Suprapubic skin (tissue), 4 donors: ENCODE measurements at regions not wholly inside any gene's neighbourhood (a gene's known extent, or its start where the extent isn't known, plus 50 kb on each side); places are given as distances from the start of the nearest gene placed in this dataset.
"Not testable (repeated sequence)": the region's sequence is repeated elsewhere in the genome, so short reads cannot be mapped to it uniquely, and the experiment has no call there.

ENCODE experiments used
- DNase-seq, 2 donors: peaks; one replicate each; pipeline ENCODE4 v3.0.0-alpha.2; 2019; ENCODE audit warnings: low spot score in 2 of 2
- H3K27ac ChIP-seq: fragments of 200-600 bp; sonication (generic); one replicate; pipeline ENCODE4 v1.5.1; 2019
- H3K27me3 ChIP-seq: fragments of 200-600 bp; sonication (generic); one replicate; pipeline ENCODE4 v1.5.1; 2019
- H3K36me3 ChIP-seq: fragments of 200-600 bp; sonication (generic); one replicate; pipeline ENCODE4 v1.5.1; 2019
- H3K4me1 ChIP-seq: fragments of 200-600 bp; sonication (generic); one replicate; pipeline ENCODE4 v1.5.1; 2019
- H3K4me3 ChIP-seq: fragments of 200-600 bp; sonication (generic); one replicate; pipeline ENCODE4 v1.5.1; 2019; ENCODE audit warnings: mild to moderate bottlenecking
- H3K9me3 ChIP-seq: fragments of 200-600 bp; sonication (generic); one replicate; pipeline ENCODE4 v1.5.1; 2019
- EP300 ChIP-seq: sonication (generic); formaldehyde crosslinking; IDR thresholded peaks from one replicate; pipeline ENCODE4 v1.6.1; 2017; ENCODE audit warnings: antibody characterized with exemption
- POLR2A ChIP-seq, 2 donors: fragments of 450-650 bp; IDR thresholded peaks; one replicate each; pipeline ENCODE4 v1.6.1; 2017; ENCODE audit warnings: antibody characterized with exemption in 2 of 2, mild to moderate bottlenecking in 2 of 2, moderate library complexity in 2 of 2
- POLR2AphosphoS5 ChIP-seq, 3 donors: sonication (generic); formaldehyde crosslinking; IDR thresholded peaks; one replicate each; pipeline ENCODE4 v1.6.1; 2017; ENCODE audit warnings: antibody characterized with exemption in 3 of 3
- WGBS: methylation state at CpG from one replicate; pipeline ENCODE4 v1.1.5; 2018; 5-methylcytosine and 5-hydroxymethylcytosine counted together
- TF ChIP-seq, protein P1 (sequence below), 2 donors: fragments of 200-600 bp in 1 of 2; fragments of 450-650 bp in 1 of 2; sonication (generic) in 1 of 2; IDR thresholded peaks; one replicate each; pipeline ENCODE4 v1.5.1; 2016 to 2019; ENCODE audit warnings: antibody characterized with exemption in 2 of 2, mild to moderate bottlenecking in 1 of 2, moderate library complexity in 1 of 2

DNA sequence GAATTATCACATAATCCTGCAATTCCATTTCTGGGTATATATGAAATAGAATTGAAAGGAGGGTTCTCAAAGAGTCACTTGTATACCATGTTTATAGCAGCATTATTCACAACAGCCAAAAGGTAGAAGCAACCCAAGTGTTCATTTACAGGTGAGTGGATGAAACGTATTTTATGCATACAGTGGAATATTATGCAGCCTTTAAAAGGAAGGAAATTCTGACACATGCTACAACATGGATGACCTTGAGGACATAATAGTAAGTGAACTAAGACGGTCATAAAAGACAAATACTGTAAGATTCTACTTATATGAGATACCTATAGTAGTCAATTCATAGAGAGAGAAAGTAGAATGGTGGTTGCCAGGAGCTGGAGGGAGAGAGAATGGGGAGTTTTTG, 110.8 kb upstream of the LIPC start:
- DNase-seq, result no peak
- TF ChIP-seq, protein P1, sequence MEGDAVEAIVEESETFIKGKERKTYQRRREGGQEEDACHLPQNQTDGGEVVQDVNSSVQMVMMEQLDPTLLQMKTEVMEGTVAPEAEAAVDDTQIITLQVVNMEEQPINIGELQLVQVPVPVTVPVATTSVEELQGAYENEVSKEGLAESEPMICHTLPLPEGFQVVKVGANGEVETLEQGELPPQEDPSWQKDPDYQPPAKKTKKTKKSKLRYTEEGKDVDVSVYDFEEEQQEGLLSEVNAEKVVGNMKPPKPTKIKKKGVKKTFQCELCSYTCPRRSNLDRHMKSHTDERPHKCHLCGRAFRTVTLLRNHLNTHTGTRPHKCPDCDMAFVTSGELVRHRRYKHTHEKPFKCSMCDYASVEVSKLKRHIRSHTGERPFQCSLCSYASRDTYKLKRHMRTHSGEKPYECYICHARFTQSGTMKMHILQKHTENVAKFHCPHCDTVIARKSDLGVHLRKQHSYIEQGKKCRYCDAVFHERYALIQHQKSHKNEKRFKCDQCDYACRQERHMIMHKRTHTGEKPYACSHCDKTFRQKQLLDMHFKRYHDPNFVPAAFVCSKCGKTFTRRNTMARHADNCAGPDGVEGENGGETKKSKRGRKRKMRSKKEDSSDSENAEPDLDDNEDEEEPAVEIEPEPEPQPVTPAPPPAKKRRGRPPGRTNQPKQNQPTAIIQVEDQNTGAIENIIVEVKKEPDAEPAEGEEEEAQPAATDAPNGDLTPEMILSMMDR (IDR thresholded peaks at IDR 0.05), result no peak
- TF ChIP-seq POLR2AphosphoS5 (IDR thresholded peaks at IDR 0.05) (no peak), POLR2A (IDR thresholded peaks at IDR 0.05) (no peak), EP300 (no peak)
- WGBS, result 89% methylated on average over 2 of the region's 2 CpGs
- H3K27me3 ChIP-seq, result no peaks in the 10 kb centered on the region
- no peak overlapping the region for H3K27ac ChIP-seq
- no peaks in the 10 kb centered on the region for H3K9me3 ChIP-seq
- H3K36me3 ChIP-seq, result no peaks in the 10 kb centered on the region
- H3K4me3 ChIP-seq, result no peak overlapping the region
- H3K4me1 ChIP-seq, result no peaks in the 10 kb centered on the region

DNA sequence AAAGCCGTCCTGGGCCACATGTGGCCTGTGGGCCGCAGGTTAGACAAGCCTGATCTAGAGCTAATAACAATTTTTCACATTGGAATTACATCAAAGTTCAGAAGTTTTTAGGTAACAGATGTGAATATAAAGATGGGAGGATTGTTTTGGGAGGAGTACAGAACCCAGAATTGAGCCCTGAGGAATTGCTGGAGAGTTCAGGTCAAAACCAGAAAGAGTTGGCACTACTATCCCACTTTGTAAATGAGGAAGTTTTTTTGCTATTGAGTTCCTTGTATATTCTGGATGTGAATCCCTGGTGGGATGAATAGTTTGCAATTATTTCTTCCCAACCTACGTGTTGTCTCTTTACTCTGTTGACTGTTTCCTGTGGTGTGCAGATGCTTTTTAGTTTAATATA, 109.5 kb upstream of the LIPC start:
- Histone ChIP-seq H3K36me3 (no peaks in the 10 kb centered on the region), H3K27me3 (no peaks in the 10 kb centered on the region), H3K27ac (no peak overlapping the region), H3K4me1 (no peaks in the 10 kb centered on the region), H3K4me3 (no peak overlapping the region), H3K9me3 (no peaks in the 10 kb centered on the region)
- TF ChIP-seq EP300, result no peak
- no peak for TF ChIP-seq POLR2AphosphoS5 (IDR thresholded peaks at IDR 0.05)
- no peak for TF ChIP-seq POLR2A (IDR thresholded peaks at IDR 0.05)
- no peak for DNase-seq
- WGBS, result 51% methylated on average over 3 of the region's 3 CpGs

DNA sequence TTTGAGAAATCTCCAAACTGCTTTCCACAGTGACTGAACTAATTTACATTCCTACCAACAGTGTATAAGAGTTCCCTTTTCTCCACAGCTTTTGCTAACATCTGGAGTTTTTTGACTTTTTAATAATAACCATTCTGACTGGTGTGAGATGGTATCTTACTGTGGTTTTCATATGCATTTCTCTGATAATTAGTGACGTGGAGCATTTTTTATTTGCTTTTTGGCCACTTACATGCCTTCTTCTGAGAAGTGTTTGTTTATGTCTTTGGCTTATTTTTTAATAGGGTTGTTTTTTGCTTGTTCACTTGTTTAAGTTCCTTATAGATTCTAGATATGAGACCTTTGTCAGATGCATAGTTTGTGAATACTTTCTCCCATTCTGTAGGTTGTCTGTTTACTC, 108.5 kb upstream of the LIPC start:
- H3K27ac ChIP-seq, H3K4me1 ChIP-seq, H3K4me3 ChIP-seq, H3K9me3 ChIP-seq, DNase-seq, H3K36me3 ChIP-seq, H3K27me3 ChIP-seq: not testable (repeated sequence)
- 50% methylated on average over 1 of the region's 1 CpG for WGBS

DNA sequence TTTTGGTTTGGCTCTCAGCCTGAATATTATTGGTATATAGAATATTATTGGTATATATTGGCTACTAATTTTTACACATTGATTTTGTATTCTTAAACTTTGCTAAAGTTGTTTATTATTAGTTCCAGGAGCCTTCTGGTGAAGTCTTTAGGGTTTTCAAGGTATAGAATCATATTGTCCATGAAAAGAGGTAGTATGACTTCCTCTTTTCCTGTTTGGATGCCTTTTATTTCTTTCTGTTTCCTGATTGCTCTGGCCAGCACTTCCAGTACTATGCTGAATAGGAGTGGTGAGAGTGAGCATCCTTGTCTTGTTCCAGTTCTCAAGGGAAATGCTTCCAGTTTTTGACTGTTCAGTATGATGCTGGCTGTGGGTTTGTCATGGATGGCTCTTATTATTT, 107.3 kb upstream of the LIPC start:
- H3K4me3 ChIP-seq, result no peak overlapping the region
- H3K4me1 ChIP-seq, result peaks cover 2% of the 10 kb centered on the region
- TF ChIP-seq EP300 (no peak), POLR2AphosphoS5 (IDR thresholded peaks at IDR 0.05) (no peak), POLR2A (IDR thresholded peaks at IDR 0.05) (no peak)
- TF ChIP-seq, protein P1 (IDR thresholded peaks at IDR 0.05), result no peak
- no peak overlapping the region for H3K27ac ChIP-seq
- no peaks in the 10 kb centered on the region for H3K9me3 ChIP-seq
- DNase-seq, result no peak
- H3K36me3 ChIP-seq, result no peaks in the 10 kb centered on the region
- no peaks in the 10 kb centered on the region for H3K27me3 ChIP-seq

DNA sequence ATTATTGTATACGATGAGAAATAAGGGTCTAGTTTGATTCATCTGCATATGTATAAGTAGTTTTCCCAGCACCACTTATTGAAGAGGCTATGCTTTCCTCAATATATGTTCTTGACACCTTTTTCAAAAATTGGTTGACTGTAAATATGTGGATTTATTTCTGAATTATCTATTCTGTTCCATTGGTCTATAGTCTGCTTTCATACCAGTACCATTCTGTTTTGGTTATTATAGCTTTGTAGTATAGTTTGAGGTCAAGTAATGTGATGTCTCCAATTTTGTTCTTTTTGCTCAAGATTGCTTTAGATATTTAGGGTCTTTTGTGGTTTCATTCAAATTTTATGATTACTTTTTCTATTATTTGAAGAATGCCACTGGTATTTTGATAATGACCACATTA, 103.8 kb upstream of the LIPC start:
- H3K27ac ChIP-seq, result no peak overlapping the region
- H3K27me3 ChIP-seq, result no peaks in the 10 kb centered on the region
- no peaks in the 10 kb centered on the region for H3K36me3 ChIP-seq
- TF ChIP-seq POLR2A (IDR thresholded peaks at IDR 0.05) (no peak), EP300 (no peak), POLR2AphosphoS5 (IDR thresholded peaks at IDR 0.05) (no peak)
- TF ChIP-seq, protein P1 (IDR thresholded peaks at IDR 0.05), result no peak
- no peak for DNase-seq
- 95% methylated on average over 1 of the region's 1 CpG for WGBS
- peaks cover 36% of the 10 kb centered on the region for H3K4me1 ChIP-seq
- H3K9me3 ChIP-seq, result no peaks in the 10 kb centered on the region
- H3K4me3 ChIP-seq, result no peak overlapping the region

DNA sequence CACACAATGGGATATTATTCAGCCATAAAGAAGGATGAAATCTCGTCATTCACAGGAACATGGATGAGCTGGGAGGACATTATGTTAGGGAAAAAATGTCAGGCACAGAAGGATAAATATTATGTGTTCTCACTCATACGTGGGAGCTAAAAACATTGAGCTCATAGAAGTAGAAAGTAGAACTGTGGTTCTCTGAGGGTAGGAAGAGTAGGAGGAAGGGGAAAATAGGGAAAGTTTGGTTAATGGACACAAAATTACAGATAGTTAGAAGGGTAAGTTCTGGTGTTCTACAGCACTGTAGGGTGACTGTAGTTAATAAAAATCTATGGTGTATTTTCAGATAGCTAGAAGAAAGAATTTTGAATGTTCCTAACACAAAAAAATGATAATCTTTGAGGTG, 102.6 kb upstream of the LIPC start:
- 88% methylated on average over 2 of the region's 2 CpGs for WGBS
- no peak for DNase-seq
- Histone ChIP-seq H3K9me3 (no peaks in the 10 kb centered on the region), H3K4me3 (no peak overlapping the region), H3K27ac (no peak overlapping the region), H3K27me3 (no peaks in the 10 kb centered on the region), H3K36me3 (no peaks in the 10 kb centered on the region), H3K4me1 (peaks cover 43% of the 10 kb centered on the region)
- TF ChIP-seq, protein P1 (IDR thresholded peaks at IDR 0.05), result no peak
- TF ChIP-seq EP300, result no peak
- no peak for TF ChIP-seq POLR2A (IDR thresholded peaks at IDR 0.05)
- no peak for TF ChIP-seq POLR2AphosphoS5 (IDR thresholded peaks at IDR 0.05)
